BJ (cell line): ENCODE measurements at regions not wholly inside any gene's neighbourhood (a gene's known extent, or its start where the extent isn't known, plus 50 kb on each side); places are given as distances from the start of the nearest gene placed in this dataset.

Experiments
- CTCF ChIA-PET: fragments of 350-600 bp; formaldehyde crosslinking; extraction: SDS; loops from one replicate; lab custom pipeline; 2021; ENCODE audit warnings: antibody characterized with exemption, inconsistent platforms; lab: Yijun Ruan, JAX
- POLR2A ChIA-PET: fragments of 300-600 bp; sonication (Branson Sonifier 250); formaldehyde crosslinking; extraction: SDS; loops from one replicate; lab custom pipeline; 2021; ENCODE audit warnings: antibody characterized with exemption; lab: Charles Lee
- DNase-seq: peaks from one replicate; pipeline ENCODE4 v3.0.0-alpha.2; 2011; ENCODE audit warnings: low read depth
- H3K27me3 ChIP-seq: 2 replicates; pipeline ENCODE4 v1.6.0; 2011; ENCODE audit warnings: low read length; ENCODE audit not compliant: control insufficient read depth, insufficient read depth
- H3K36me3 ChIP-seq: 2 replicates; pipeline ENCODE4 v1.5.1; 2011; ENCODE audit warnings: low read length; ENCODE audit not compliant: control insufficient read depth, insufficient read depth
- H3K4me3 ChIP-seq: 2 replicates; pipeline ENCODE4 v1.5.1; 2011; ENCODE audit warnings: low read depth, mild to moderate bottlenecking, control low read depth, low read length
- TF ChIP-seq, protein P1 (sequence below): IDR thresholded peaks from 2 replicates; pipeline ENCODE4 v1.5.1; 2011; ENCODE audit warnings: low read depth, mild to moderate bottlenecking, control low read depth, inconsistent platforms, low read length, moderate library complexity; ENCODE audit not compliant: insufficient read depth

DNA sequence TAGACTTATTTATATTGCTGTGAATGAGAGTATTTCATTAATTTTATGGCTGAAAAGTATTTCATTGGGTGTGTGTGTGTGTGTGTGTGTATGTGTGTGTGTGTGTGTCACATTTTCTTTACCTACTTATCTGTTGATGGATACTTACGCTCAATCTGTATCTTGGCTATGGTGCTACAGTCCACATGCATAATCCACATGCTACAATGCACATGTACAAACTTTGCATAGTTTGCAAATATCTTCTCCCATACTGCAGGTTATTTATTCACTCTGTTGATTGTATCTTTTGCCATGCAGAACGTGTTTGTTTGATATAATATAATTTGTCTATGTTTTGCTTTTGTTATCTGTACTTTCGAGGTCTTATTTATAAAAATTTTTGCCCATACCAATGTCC lies 167.8 kb downstream of the RAB28 start:
- CTCF ChIA-PET: no interaction called here
- H3K4me3 ChIP-seq: no peak overlapping the region
- POLR2A ChIA-PET: no interaction called here
- TF ChIP-seq, protein P1, sequence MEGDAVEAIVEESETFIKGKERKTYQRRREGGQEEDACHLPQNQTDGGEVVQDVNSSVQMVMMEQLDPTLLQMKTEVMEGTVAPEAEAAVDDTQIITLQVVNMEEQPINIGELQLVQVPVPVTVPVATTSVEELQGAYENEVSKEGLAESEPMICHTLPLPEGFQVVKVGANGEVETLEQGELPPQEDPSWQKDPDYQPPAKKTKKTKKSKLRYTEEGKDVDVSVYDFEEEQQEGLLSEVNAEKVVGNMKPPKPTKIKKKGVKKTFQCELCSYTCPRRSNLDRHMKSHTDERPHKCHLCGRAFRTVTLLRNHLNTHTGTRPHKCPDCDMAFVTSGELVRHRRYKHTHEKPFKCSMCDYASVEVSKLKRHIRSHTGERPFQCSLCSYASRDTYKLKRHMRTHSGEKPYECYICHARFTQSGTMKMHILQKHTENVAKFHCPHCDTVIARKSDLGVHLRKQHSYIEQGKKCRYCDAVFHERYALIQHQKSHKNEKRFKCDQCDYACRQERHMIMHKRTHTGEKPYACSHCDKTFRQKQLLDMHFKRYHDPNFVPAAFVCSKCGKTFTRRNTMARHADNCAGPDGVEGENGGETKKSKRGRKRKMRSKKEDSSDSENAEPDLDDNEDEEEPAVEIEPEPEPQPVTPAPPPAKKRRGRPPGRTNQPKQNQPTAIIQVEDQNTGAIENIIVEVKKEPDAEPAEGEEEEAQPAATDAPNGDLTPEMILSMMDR: no peak
- no peaks in the 10 kb centered on the region for H3K36me3 ChIP-seq
- H3K27me3 ChIP-seq: no peaks in the 10 kb centered on the region
- no peak for DNase-seq

DNA sequence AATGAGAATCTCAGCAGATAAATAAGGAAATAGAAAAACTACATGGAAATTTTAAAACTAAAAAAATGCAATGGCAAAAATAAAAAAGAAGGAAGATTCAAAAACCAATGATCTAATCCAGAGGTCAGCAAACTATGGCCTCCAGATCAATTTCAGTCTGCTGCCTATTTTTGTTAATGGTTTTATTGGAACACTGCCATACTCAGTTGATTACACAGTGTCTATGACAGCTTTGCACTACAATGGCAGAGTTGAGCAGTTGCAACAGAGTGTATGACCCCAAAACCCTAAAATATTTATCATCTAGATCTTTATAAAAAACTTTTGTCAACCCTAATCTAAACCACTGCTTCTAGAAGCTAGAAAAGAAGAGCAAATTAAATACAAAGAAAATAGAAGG lies 170.3 kb downstream of the RAB28 start:
- CTCF ChIA-PET: no interaction called here
- POLR2A ChIA-PET: no interaction called here
- no peak for DNase-seq
- no peaks in the 10 kb centered on the region for H3K27me3 ChIP-seq
- TF ChIP-seq, protein P1: no peak
- no peak overlapping the region for H3K4me3 ChIP-seq
- H3K36me3 ChIP-seq: no peaks in the 10 kb centered on the region

DNA sequence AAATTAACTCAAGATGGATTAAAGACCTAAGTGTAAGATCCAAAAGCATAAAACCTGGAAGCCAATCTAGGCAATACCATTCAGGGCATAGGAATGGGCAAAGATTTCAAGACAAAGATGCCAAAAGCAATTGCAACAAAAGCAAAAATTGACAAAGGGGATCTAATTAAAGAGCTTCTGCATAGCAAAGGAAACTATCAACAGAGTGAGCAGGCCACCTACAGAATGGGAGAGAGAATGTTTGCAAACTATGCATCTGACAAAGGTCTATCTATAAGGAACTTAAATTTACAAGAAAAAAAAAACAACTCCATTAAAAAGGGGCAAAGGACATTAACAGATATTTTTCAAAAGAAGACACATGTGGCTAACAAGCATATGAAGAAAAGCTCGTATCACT lies 171.9 kb downstream of the RAB28 start:
- ChIA-PET POLR2A (no interaction called here), CTCF (interaction anchor here (0.7 kb wide), 1 partner anchor 253 kb away, joined by 3 read pairs; no protein-coding TSS in a partner anchor)
- DNase-seq: no peak
- no peaks in the 10 kb centered on the region for H3K27me3 ChIP-seq
- TF ChIP-seq, protein P1: no peak
- no peaks in the 10 kb centered on the region for H3K36me3 ChIP-seq
- no peak overlapping the region for H3K4me3 ChIP-seq

DNA sequence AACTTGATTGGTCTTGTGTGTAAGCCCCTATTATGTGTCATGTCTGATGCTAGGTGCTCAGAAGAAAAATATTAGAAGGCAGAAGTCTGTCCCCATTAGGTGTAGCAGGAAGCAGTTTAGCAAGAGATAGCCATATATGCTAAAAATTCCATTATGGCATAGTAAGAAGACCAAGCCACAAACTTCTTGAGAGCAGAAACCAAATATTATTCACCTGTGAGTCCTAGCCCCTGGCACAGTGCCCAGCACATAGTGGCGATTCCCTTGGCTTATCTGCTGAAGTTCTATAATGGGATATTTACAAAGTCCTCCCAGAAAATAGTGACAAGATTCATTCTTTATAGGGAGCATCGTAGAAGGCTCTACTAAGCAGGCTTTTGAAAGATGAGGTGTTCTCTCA lies 174.4 kb downstream of the RAB28 start:
- Histone ChIP-seq H3K27me3 (no peaks in the 10 kb centered on the region; the same call in 1 of the 2 replicates), H3K4me3 (no peak overlapping the region), H3K36me3 (no peaks in the 10 kb centered on the region)
- CTCF ChIA-PET: no interaction called here
- TF ChIP-seq, protein P1: no peak
- no peak for DNase-seq
- POLR2A ChIA-PET: no interaction called here

DNA sequence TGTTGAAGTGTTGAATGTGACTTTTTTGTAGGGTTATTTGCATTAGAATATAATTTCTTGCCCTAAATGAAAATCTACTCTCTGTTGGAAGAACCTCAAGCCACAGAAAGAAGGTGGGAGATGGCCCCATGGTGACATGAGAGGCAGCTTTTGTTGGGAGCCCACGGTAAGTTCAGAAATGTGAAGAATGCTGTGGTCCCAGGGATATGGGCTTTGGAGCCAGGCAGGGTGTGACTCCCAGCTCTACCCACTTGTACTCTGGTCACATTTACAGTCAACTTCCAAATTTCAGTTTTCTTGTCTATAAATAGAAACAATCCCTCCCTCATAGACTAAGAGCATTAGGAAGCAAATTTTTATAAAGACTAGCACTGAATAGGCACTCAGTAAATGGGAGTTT lies 177.8 kb downstream of the RAB28 start:
- DNase-seq: no peak
- H3K36me3 ChIP-seq: no peaks in the 10 kb centered on the region
- TF ChIP-seq, protein P1: no peak
- POLR2A ChIA-PET: no interaction called here
- CTCF ChIA-PET: no interaction called here
- H3K27me3 ChIP-seq: no peaks in the 10 kb centered on the region; the same call in 1 of the 2 replicates
- no peak overlapping the region for H3K4me3 ChIP-seq
